ENCODE measurements at regions not wholly inside any gene's neighbourhood (a gene's known extent, or its start where the extent isn't known, plus 50 kb on each side); places are given as distances from the start of the nearest gene placed in this dataset.
"Not testable (repeated sequence)": the region's sequence is repeated elsewhere in the genome, so short reads cannot be mapped to it uniquely, and the experiment has no call there.

- no peaks in the 10 kb centered on the region for H3K27me3 ChIP-seq (ENCODE audit: control insufficient read depth, insufficient read depth, low read length, poor library complexity, severe bottlenecking)
- no peaks in the 10 kb centered on the region for H3K36me3 ChIP-seq (ENCODE audit: control insufficient read depth, insufficient read depth, low read length)
- H3K4me1 ChIP-seq (ENCODE audit: control insufficient read depth, insufficient read depth, low read length), result no peaks in the 10 kb centered on the region
- no peaks in the 10 kb centered on the region for H3K9me3 ChIP-seq (ENCODE audit: control insufficient read depth, low read length)
- no peak overlapping the region for H3K4me3 ChIP-seq (ENCODE audit: insufficient read depth, low read depth, low read length)
- 95 to 99% methylated on average over 4 of the region's 5 CpGs for WGBS, 2 experiments
- H3K27ac ChIP-seq (ENCODE audit: insufficient read depth, low read depth, low read length, poor library complexity, severe bottlenecking), result no peak overlapping the region
Measured at GRCh38 chr1:221532071-221532773, 209.7 kb downstream of the DUSP10 start.

GRCh38 chr1:221541296-221541695 is 200.6 kb downstream of the DUSP10 start:
- WGBS, 2 experiments, result 94% methylated on average over 5 of the region's 5 CpGs
- no peaks in the 10 kb centered on the region for H3K9me3 ChIP-seq (ENCODE audit: control insufficient read depth, low read length)
- H3K27me3 ChIP-seq (ENCODE audit: control insufficient read depth, insufficient read depth, low read length, poor library complexity, severe bottlenecking), result no peaks in the 10 kb centered on the region
- H3K4me3 ChIP-seq (ENCODE audit: insufficient read depth, low read depth, low read length), result no peak overlapping the region
- no peaks in the 10 kb centered on the region for H3K36me3 ChIP-seq (ENCODE audit: control insufficient read depth, insufficient read depth, low read length)
- no peak overlapping the region for H3K27ac ChIP-seq (ENCODE audit: insufficient read depth, low read depth, low read length, poor library complexity, severe bottlenecking)
- H3K4me1 ChIP-seq (ENCODE audit: control insufficient read depth, insufficient read depth, low read length), result no peaks in the 10 kb centered on the region

GRCh38 chr1:221543529-221544120 is 198.3 kb downstream of the DUSP10 start:
- H3K27me3 ChIP-seq (ENCODE audit: control insufficient read depth, insufficient read depth, low read length, poor library complexity, severe bottlenecking), result no peaks in the 10 kb centered on the region
- H3K4me1 ChIP-seq (ENCODE audit: control insufficient read depth, insufficient read depth, low read length), result no peaks in the 10 kb centered on the region
- no peak overlapping the region for H3K27ac ChIP-seq (ENCODE audit: insufficient read depth, low read depth, low read length, poor library complexity, severe bottlenecking)
- H3K36me3 ChIP-seq (ENCODE audit: control insufficient read depth, insufficient read depth, low read length), result no peaks in the 10 kb centered on the region
- no peaks in the 10 kb centered on the region for H3K9me3 ChIP-seq (ENCODE audit: control insufficient read depth, low read length)
- no peak overlapping the region for H3K4me3 ChIP-seq (ENCODE audit: insufficient read depth, low read depth, low read length)
- 70 to 80% methylated on average over 3 of the region's 4 CpGs for WGBS, 2 experiments

GRCh38 chr1:221548942-221549341 is 192.9 kb downstream of the DUSP10 start:
- Histone ChIP-seq H3K27me3 (ENCODE audit: control insufficient read depth, insufficient read depth, low read length, poor library complexity, severe bottlenecking) (no peaks in the 10 kb centered on the region), H3K27ac (ENCODE audit: insufficient read depth, low read depth, low read length, poor library complexity, severe bottlenecking) (no peak overlapping the region), H3K4me1 (ENCODE audit: control insufficient read depth, insufficient read depth, low read length) (no peaks in the 10 kb centered on the region), H3K9me3 (ENCODE audit: control insufficient read depth, low read length) (no peaks in the 10 kb centered on the region), H3K4me3 (ENCODE audit: insufficient read depth, low read depth, low read length) (no peak overlapping the region), H3K36me3 (ENCODE audit: control insufficient read depth, insufficient read depth, low read length) (no peaks in the 10 kb centered on the region)
- 89 to 95% methylated on average over 6 of the region's 6 CpGs for WGBS, 2 experiments

GRCh38 chr1:221549815-221550214 is 192.1 kb downstream of the DUSP10 start:
- no peaks in the 10 kb centered on the region for H3K27me3 ChIP-seq (ENCODE audit: control insufficient read depth, insufficient read depth, low read length, poor library complexity, severe bottlenecking)
- no peaks in the 10 kb centered on the region for H3K4me1 ChIP-seq (ENCODE audit: control insufficient read depth, insufficient read depth, low read length)
- no peaks in the 10 kb centered on the region for H3K36me3 ChIP-seq (ENCODE audit: control insufficient read depth, insufficient read depth, low read length)
- H3K4me3 ChIP-seq (ENCODE audit: insufficient read depth, low read depth, low read length), result no peak overlapping the region
- H3K9me3 ChIP-seq (ENCODE audit: control insufficient read depth, low read length), result no peaks in the 10 kb centered on the region
- H3K27ac ChIP-seq (ENCODE audit: insufficient read depth, low read depth, low read length, poor library complexity, severe bottlenecking), result no peak overlapping the region

GRCh38 chr1:221552792-221553191 is 189.1 kb downstream of the DUSP10 start:
- 90 to 93% methylated on average over 8 of the region's 8 CpGs for WGBS, 2 experiments
- H3K27me3 ChIP-seq (ENCODE audit: control insufficient read depth, insufficient read depth, low read length, poor library complexity, severe bottlenecking); H3K36me3 ChIP-seq (ENCODE audit: control insufficient read depth, insufficient read depth, low read length): not testable (repeated sequence)

GRCh38 chr1:221555689-221556433 is 186.0 kb downstream of the DUSP10 start:
- Histone ChIP-seq H3K27ac (ENCODE audit: insufficient read depth, low read depth, low read length, poor library complexity, severe bottlenecking) (no peak overlapping the region), H3K4me1 (ENCODE audit: control insufficient read depth, insufficient read depth, low read length) (no peaks in the 10 kb centered on the region), H3K4me3 (ENCODE audit: insufficient read depth, low read depth, low read length) (no peak overlapping the region), H3K36me3 (ENCODE audit: control insufficient read depth, insufficient read depth, low read length) (no peaks in the 10 kb centered on the region), H3K27me3 (ENCODE audit: control insufficient read depth, insufficient read depth, low read length, poor library complexity, severe bottlenecking) (no peaks in the 10 kb centered on the region), H3K9me3 (ENCODE audit: control insufficient read depth, low read length) (no peaks in the 10 kb centered on the region)
- 92 to 93% methylated on average over 10 of the region's 10 CpGs for WGBS, 2 experiments

More at GRCh38 chr1:221552792-221553191, 189.1 kb downstream of the DUSP10 start:
- not testable (repeated sequence) for H3K4me1 ChIP-seq (ENCODE audit: control insufficient read depth, insufficient read depth, low read length); H3K9me3 ChIP-seq (ENCODE audit: control insufficient read depth, low read length); H3K27ac ChIP-seq (ENCODE audit: insufficient read depth, low read depth, low read length, poor library complexity, severe bottlenecking); H3K4me3 ChIP-seq (ENCODE audit: insufficient read depth, low read depth, low read length)

GRCh38 chr1:221556435-221556834 is 185.5 kb downstream of the DUSP10 start:
- Histone ChIP-seq H3K4me3 (ENCODE audit: insufficient read depth, low read depth, low read length) (no peak overlapping the region), H3K27me3 (ENCODE audit: control insufficient read depth, insufficient read depth, low read length, poor library complexity, severe bottlenecking) (no peaks in the 10 kb centered on the region), H3K36me3 (ENCODE audit: control insufficient read depth, insufficient read depth, low read length) (no peaks in the 10 kb centered on the region)

GRCh38 chr1:221557013-221557412 is 184.9 kb downstream of the DUSP10 start:
- H3K27me3 ChIP-seq (ENCODE audit: control insufficient read depth, insufficient read depth, low read length, poor library complexity, severe bottlenecking), result no peaks in the 10 kb centered on the region
- no peaks in the 10 kb centered on the region for H3K4me1 ChIP-seq (ENCODE audit: control insufficient read depth, insufficient read depth, low read length)
- H3K36me3 ChIP-seq (ENCODE audit: control insufficient read depth, insufficient read depth, low read length), result no peaks in the 10 kb centered on the region
- H3K4me3 ChIP-seq (ENCODE audit: insufficient read depth, low read depth, low read length), result no peak overlapping the region
- no peaks in the 10 kb centered on the region for H3K9me3 ChIP-seq (ENCODE audit: control insufficient read depth, low read length)
- 92 to 97% methylated on average over 1 of the region's 1 CpG for WGBS, 2 experiments
- H3K27ac ChIP-seq (ENCODE audit: insufficient read depth, low read depth, low read length, poor library complexity, severe bottlenecking), result no peak overlapping the region

More at GRCh38 chr1:221556435-221556834, 185.5 kb downstream of the DUSP10 start:
- Histone ChIP-seq H3K9me3 (ENCODE audit: control insufficient read depth, low read length) (no peaks in the 10 kb centered on the region), H3K27ac (ENCODE audit: insufficient read depth, low read depth, low read length, poor library complexity, severe bottlenecking) (no peak overlapping the region), H3K4me1 (ENCODE audit: control insufficient read depth, insufficient read depth, low read length) (no peaks in the 10 kb centered on the region)

GRCh38 chr1:221558396-221558795 is 183.5 kb downstream of the DUSP10 start:
- Histone ChIP-seq H3K4me1 (ENCODE audit: control insufficient read depth, insufficient read depth, low read length) (no peaks in the 10 kb centered on the region), H3K27me3 (ENCODE audit: control insufficient read depth, insufficient read depth, low read length, poor library complexity, severe bottlenecking) (no peaks in the 10 kb centered on the region)
- 89 to 100% methylated on average over 1 to 2 of the region's 2 CpGs for WGBS, 2 experiments

More at GRCh38 chr1:221558396-221558795, 183.5 kb downstream of the DUSP10 start:
- no peak overlapping the region for H3K4me3 ChIP-seq (ENCODE audit: insufficient read depth, low read depth, low read length)
- no peaks in the 10 kb centered on the region for H3K36me3 ChIP-seq (ENCODE audit: control insufficient read depth, insufficient read depth, low read length)
- H3K27ac ChIP-seq (ENCODE audit: insufficient read depth, low read depth, low read length, poor library complexity, severe bottlenecking), result no peak overlapping the region
- no peaks in the 10 kb centered on the region for H3K9me3 ChIP-seq (ENCODE audit: control insufficient read depth, low read length)
